Smooth muscle cell (in vitro differentiated cells): ENCODE measurements at regions not wholly inside any gene's neighbourhood (a gene's known extent, or its start where the extent isn't known, plus 50 kb on each side); places are given as distances from the start of the nearest gene placed in this dataset.

Source experiments
- DNase-seq: peaks from one replicate; lab custom pipeline; 2025; ENCODE audit not compliant: unreplicated experiment; lab: John Stamatoyannopoulos, UW
- H2AFZ ChIP-seq: fragments of 200-600 bp; sonication (generic); 2 replicates; pipeline ENCODE4 v1.6.0; 2016; ENCODE audit warnings: antibody characterized with exemption, low read depth, mild to moderate bottlenecking
- H3F3A ChIP-seq: fragments of 200-600 bp; sonication (generic); 2 replicates; pipeline ENCODE4 v1.6.0; 2017; ENCODE audit warnings: antibody characterized with exemption, low read depth
- H3K27ac ChIP-seq: fragments of 200-600 bp; sonication (generic); 2 replicates; pipeline ENCODE4 v1.5.1; 2016; ENCODE audit warnings: low read depth, mild to moderate bottlenecking
- H3K27me3 ChIP-seq: fragments of 200-600 bp; sonication (generic); 2 replicates; pipeline ENCODE4 v1.6.1; 2016; ENCODE audit warnings: low read depth, mild to moderate bottlenecking
- H3K36me3 ChIP-seq: fragments of 200-600 bp; sonication (generic); 2 replicates; pipeline ENCODE4 v1.5.1; 2016; ENCODE audit warnings: low read depth
- H3K4me1 ChIP-seq: fragments of 200-600 bp; sonication (generic); 2 replicates; pipeline ENCODE4 v1.5.1; 2016; ENCODE audit warnings: low read depth
- H3K4me2 ChIP-seq: fragments of 200-600 bp; sonication (generic); 2 replicates; pipeline ENCODE4 v1.6.0; 2016; ENCODE audit warnings: mild to moderate bottlenecking
- H3K4me3 ChIP-seq: fragments of 200-600 bp; sonication (generic); 2 replicates; pipeline ENCODE4 v1.5.1; 2016; ENCODE audit warnings: mild to moderate bottlenecking
- H3K79me2 ChIP-seq: fragments of 200-600 bp; sonication (generic); 2 replicates; pipeline ENCODE4 v1.6.0; 2016; ENCODE audit warnings: low read depth, mild to moderate bottlenecking
- H3K9ac ChIP-seq: fragments of 200-600 bp; sonication (generic); 2 replicates; pipeline ENCODE4 v1.6.0; 2016; ENCODE audit warnings: low read depth
- H3K9me3 ChIP-seq: fragments of 200-600 bp; sonication (generic); replicated peaks from 2 replicates; pipeline ENCODE4 v1.5.1; 2016; ENCODE audit warnings: low read depth
- H4K20me1 ChIP-seq: fragments of 200-600 bp; sonication (generic); 2 replicates; pipeline ENCODE4 v1.6.0; 2016; ENCODE audit warnings: low read depth
- CTCF ChIP-seq: fragments of 200-600 bp; sonication (generic); IDR thresholded peaks from 2 replicates; pipeline ENCODE4 v1.5.1; 2017; ENCODE audit warnings: borderline replicate concordance, mild to moderate bottlenecking, antibody characterized with exemption; ENCODE audit not compliant: insufficient read depth, poor library complexity, severe bottlenecking
- WGBS: methylation state at CpG from one replicate; pipeline ENCODE4 v1.1.7; 2016; ENCODE audit warnings: low lambda C conversion rate; 5-methylcytosine and 5-hydroxymethylcytosine counted together

- Histone ChIP-seq H3K79me2 (no peaks in the 10 kb centered on the region), H3F3A (no peaks in the 10 kb centered on the region), H3K9ac (no peak overlapping the region), H3K4me3 (no peak overlapping the region), H4K20me1 (no peaks in the 10 kb centered on the region), H3K27ac (no peak overlapping the region), H3K9me3 (no peaks in the 10 kb centered on the region), H2AFZ (no peak overlapping the region), H3K27me3 (peaks cover 7% of the 10 kb centered on the region), H3K4me1 (no peaks in the 10 kb centered on the region), H3K36me3 (no peaks in the 10 kb centered on the region), H3K4me2 (no peak overlapping the region)
- no peak for TF ChIP-seq CTCF
- 93% methylated on average over 3 of the region's 3 CpGs for WGBS
- no peak for DNase-seq
Measured at GRCh38 chr17:77857613-77858012, 100.9 kb upstream of the TNRC6C start.

GRCh38 chr17:77858291-77859034 is 100.0 kb upstream of the TNRC6C start:
- Histone ChIP-seq H3K79me2 (no peaks in the 10 kb centered on the region), H3K27me3 (peaks cover 7% of the 10 kb centered on the region), H3K27ac (no peak overlapping the region), H4K20me1 (no peaks in the 10 kb centered on the region), H3K4me2 (no peak overlapping the region), H3K4me1 (no peaks in the 10 kb centered on the region), H3F3A (no peaks in the 10 kb centered on the region), H3K9ac (no peak overlapping the region), H3K9me3 (no peaks in the 10 kb centered on the region), H3K36me3 (no peaks in the 10 kb centered on the region), H3K4me3 (no peak overlapping the region), H2AFZ (no peak overlapping the region)
- no peak for DNase-seq
- TF ChIP-seq CTCF = no peak
- 88% methylated on average over 4 of the region's 5 CpGs for WGBS

GRCh38 chr17:77859035-77859810 is 99.3 kb upstream of the TNRC6C start:
- TF ChIP-seq CTCF = no peak
- Histone ChIP-seq H2AFZ (no peak overlapping the region), H3K9me3 (no peaks in the 10 kb centered on the region), H3K27me3 (peaks cover 7% of the 10 kb centered on the region), H4K20me1 (no peaks in the 10 kb centered on the region), H3K4me3 (no peak overlapping the region), H3K36me3 (no peaks in the 10 kb centered on the region), H3F3A (no peaks in the 10 kb centered on the region), H3K79me2 (no peaks in the 10 kb centered on the region), H3K4me1 (no peaks in the 10 kb centered on the region), H3K9ac (no peak overlapping the region), H3K4me2 (no peak overlapping the region), H3K27ac (no peak overlapping the region)
- DNase-seq = no peak
- WGBS = 87% methylated on average over 7 of the region's 7 CpGs
